ENCODE measurements at regions not wholly inside any gene's neighbourhood (a gene's known extent, or its start where the extent isn't known, plus 50 kb on each side); places are given as distances from the start of the nearest gene placed in this dataset.

GRCh38 chr1:218123968-218124367 lies 161.1 kb upstream of the RRP15 start:
- intact Hi-C loops (cut with micrococcal nuclease; ENCODE audit: unreplicated experiment) (no loop called here), in situ Hi-C loops (cut with MboI) (no loop called here)
- BruUV-seq (replicated peaks) = no TSS peak
- TF ChIP-seq NBN (IDR thresholded peaks at IDR 0.05) (no peak), ZBTB11 (CRISPR knock-in tag; IDR thresholded peaks at IDR 0.05) (no peak), SKIL (IDR thresholded peaks at IDR 0.05; ENCODE audit: low read depth, poor library complexity, severe bottlenecking) (no peak), PBX3 (IDR thresholded peaks at IDR 0.05; ENCODE audit: insufficient replicate concordance, low read depth, low read length) (no peak), ASH2L (IDR thresholded peaks at IDR 0.05; ENCODE audit: borderline replicate concordance, low read depth) (no peak), NFYA (IDR thresholded peaks at IDR 0.05; ENCODE audit: borderline replicate concordance, low read depth, low read length) (no peak), RCOR1 (conservative IDR thresholded peaks at IDR 0.05; ENCODE audit: low read depth, low read length) (no peak), HSF1 (IDR thresholded peaks at IDR 0.05; ENCODE audit: low read depth, low read length) (no peak), ZNF384 (IDR thresholded peaks at IDR 0.05; ENCODE audit: borderline replicate concordance, low read depth, low read length) (no peak), POLR2AphosphoS5 (IDR thresholded peaks at IDR 0.05; ENCODE audit: low read length) (no peak), ATF2 (IDR thresholded peaks at IDR 0.05; ENCODE audit: low read length) (no peak)

More at GRCh38 chr1:218123968-218124367, 161.1 kb upstream of the RRP15 start:
- no peaks in the 10 kb centered on the region for H4K20me1 ChIP-seq (ENCODE audit: control insufficient read depth, insufficient read depth)
- no peaks in the 10 kb centered on the region for H3K36me3 ChIP-seq (ENCODE audit: control insufficient read depth in 2 of 2, insufficient read depth in 2 of 2, low read length in 1 of 2)
- H3K4me2 ChIP-seq (ENCODE audit: control insufficient read depth, insufficient read depth) = no peak overlapping the region
- H3K27ac ChIP-seq (ENCODE audit: control insufficient read depth, insufficient read depth) = no peak overlapping the region
- no peak overlapping the region for H3K4me3 ChIP-seq
- POLR2A ChIA-PET = no interaction called here
- 24% methylated on average over 4 of the region's 4 CpGs for WGBS (ENCODE audit: insufficient coverage, insufficient replicate concordance, low lambda C conversion rate, missing lambda C conversion rate)
- no peaks in the 10 kb centered on the region for H3K4me1 ChIP-seq (ENCODE audit: control insufficient read depth, insufficient read depth, low read length)
- H3K79me2 ChIP-seq (ENCODE audit: control insufficient read depth, insufficient read depth, low read length) = no peaks in the 10 kb centered on the region
- SMC1A ChIA-PET (ENCODE audit: uncharacterized antibody, unreplicated experiment) = no interaction called here
- DNase-seq (ENCODE audit: low read depth, low spot score) (no peak), FAIRE-seq (no peak), ATAC-seq (no peak)
- no peak overlapping the region for H2AFZ ChIP-seq (ENCODE audit: control insufficient read depth, low read depth, low read length)
- RAD21 ChIA-PET (ENCODE audit: unreplicated experiment) = no interaction called here
- no peaks in the 10 kb centered on the region for H3K27me3 ChIP-seq (replicated peaks in 1 of 2; ENCODE audit: control insufficient read depth in 2 of 2, insufficient read depth in 2 of 2, low read length in 1 of 2)
- H3K9me3 ChIP-seq (replicated peaks; ENCODE audit: control insufficient read depth, insufficient read depth, low read length) = no peaks in the 10 kb centered on the region
- H3K9ac ChIP-seq (ENCODE audit: control insufficient read depth, insufficient read depth, low read length) = no peak overlapping the region
- CTCF ChIA-PET = no interaction called here
